ENCODE measurements at regions not wholly inside any gene's neighbourhood (a gene's known extent, or its start where the extent isn't known, plus 50 kb on each side); places are given as distances from the start of the nearest gene placed in this dataset.
"Not testable (repeated sequence)": the region's sequence is repeated elsewhere in the genome, so short reads cannot be mapped to it uniquely, and the experiment has no call there.

- not testable (repeated sequence) for DNase-seq
Measured at GRCh38 chr22:21150863-21151262, 105.1 kb downstream of the LRRC74B start.

GRCh38 chr22:21187841-21188240 lies 142.1 kb downstream of the LRRC74B start:
- not testable (repeated sequence) for DNase-seq

- DNase-seq: not testable (repeated sequence)
Measured at GRCh38 chr22:21212054-21212453, 166.3 kb downstream of the LRRC74B start.

GRCh38 chr22:21215973-21216731 lies 167.4 kb upstream of the RIMBP3B start:
- DNase-seq: peak; percentile 13

GRCh38 chr22:21224900-21225299 lies 158.7 kb upstream of the RIMBP3B start:
- DNase-seq: not testable (repeated sequence)

- not testable (repeated sequence) for DNase-seq
Measured at GRCh38 chr22:21226901-21227693, 156.5 kb upstream of the RIMBP3B start.

- not testable (repeated sequence) for DNase-seq
Measured at GRCh38 chr22:21251435-21251834, 132.1 kb upstream of the RIMBP3B start.

- not testable (repeated sequence) for DNase-seq
Measured at GRCh38 chr22:21282646-21283045, 100.9 kb upstream of the RIMBP3B start.

- not testable (repeated sequence) for DNase-seq
Measured at GRCh38 chr22:21293702-21294101, 89.8 kb upstream of the RIMBP3B start.

GRCh38 chr22:21327629-21328028 lies 55.9 kb upstream of the RIMBP3B start:
- not testable (repeated sequence) for DNase-seq

All from femur (tissue), 1 donor.